ENCODE measurements at regions not wholly inside any gene's neighbourhood (a gene's known extent, or its start where the extent isn't known, plus 50 kb on each side); places are given as distances from the start of the nearest gene placed in this dataset.

DNA sequence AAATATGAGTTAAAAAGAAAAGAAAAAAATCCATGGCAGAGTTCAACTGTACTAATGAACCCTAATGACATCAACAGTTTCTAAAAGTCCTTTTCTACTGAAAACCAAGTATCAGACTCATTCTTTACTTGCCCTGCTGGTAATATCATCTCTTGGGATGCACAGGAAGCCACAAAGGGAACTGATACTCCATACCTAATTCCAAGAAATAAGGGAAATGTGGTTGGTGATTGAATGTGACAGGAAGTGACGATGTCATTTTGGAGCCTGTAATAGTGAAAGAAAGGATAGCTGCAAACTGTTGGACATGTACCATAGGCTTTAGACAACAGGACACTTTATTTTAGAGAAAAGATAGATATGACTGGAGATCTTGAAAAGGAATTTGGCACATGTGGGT lies 98.7 kb upstream of the VAV3 start:
- Histone ChIP-seq H3K27ac (no peak overlapping the region), H3K4me3 (no peak overlapping the region), H3K4me1 (replicated peaks in 1 of 2) (no peaks in the 10 kb centered on the region)
- in situ Hi-C loops (cut with MboI; ENCODE audit: low pct_unique_long_range_greater_than_20kb in 2 of 9, low sequenced_read_pairs in 9 of 9, unreplicated experiment in 9 of 9) = no loop called here
- 38 to 100% (median 89%) methylated on average over 1 of the region's 1 CpG; no CpG with 5 or more reads in 1 of the 10 experiments for WGBS, 10 experiments
- no peak for ATAC-seq (replicated peaks in 6 of 8)

DNA sequence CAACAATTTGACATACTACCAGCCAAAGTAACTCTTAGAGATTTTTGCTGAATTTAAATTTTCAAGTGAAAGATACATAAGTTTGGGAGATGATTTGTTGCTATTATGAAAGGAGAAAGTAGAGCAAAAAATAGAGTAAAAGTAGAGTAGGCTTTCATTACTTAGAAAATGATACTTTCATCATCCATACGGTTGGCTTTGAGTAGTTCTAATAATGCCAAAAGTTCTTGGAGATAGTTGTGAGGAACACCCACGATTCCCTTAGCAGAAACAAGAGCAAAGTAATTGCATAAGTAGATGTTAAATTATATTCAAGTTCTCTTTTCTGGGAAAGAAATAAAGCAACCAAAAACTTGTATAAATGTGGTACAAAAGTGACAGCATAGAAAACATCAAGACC lies 95.0 kb upstream of the VAV3 start:
- Histone ChIP-seq H3K27ac (no peak overlapping the region), H3K4me3 (no peak overlapping the region), H3K4me1 (replicated peaks in 1 of 2) (no peaks in the 10 kb centered on the region)
- 0 to 81% (median 56%) methylated on average over 1 to 2 of the region's 2 CpGs for WGBS, 10 experiments
- in situ Hi-C loops (cut with MboI; ENCODE audit: low pct_unique_long_range_greater_than_20kb in 2 of 9, low sequenced_read_pairs in 9 of 9, unreplicated experiment in 9 of 9) = no loop called here
- no peak for ATAC-seq (replicated peaks in 6 of 8)

GRCh38 chr1:108057541-108057940 lies 92.6 kb upstream of the VAV3 start:
- ATAC-seq (replicated peaks in 6 of 8) = peak in 1 of 8 experiments; percentile 29

GRCh38 chr1:108056436-108056990 lies 91.5 kb upstream of the VAV3 start:
- WGBS, 10 experiments = 80 to 100% (median 100%) methylated on average over 1 of the region's 1 CpG; no CpG with 5 or more reads in 2 of the 10 experiments
- H3K4me3 ChIP-seq = no peak overlapping the region
- no peak overlapping the region for H3K27ac ChIP-seq
- in situ Hi-C loops (cut with MboI; ENCODE audit: low pct_unique_long_range_greater_than_20kb in 2 of 9, low sequenced_read_pairs in 9 of 9, unreplicated experiment in 9 of 9) = no loop called here
- peaks cover 7 to 8% of the 10 kb centered on the region in 2 donors for H3K4me1 ChIP-seq (replicated peaks in 1 of 2)
- ATAC-seq (replicated peaks in 6 of 8) = no peak

More at GRCh38 chr1:108057541-108057940, 92.6 kb upstream of the VAV3 start:
- in situ Hi-C loops (cut with MboI; ENCODE audit: low pct_unique_long_range_greater_than_20kb in 2 of 9, low sequenced_read_pairs in 9 of 9, unreplicated experiment in 9 of 9) = no loop called here
- no peaks in the 10 kb centered on the region for H3K4me1 ChIP-seq (replicated peaks in 1 of 2)
- WGBS, 10 experiments = 17 to 100% (median 67%) methylated on average over 1 to 3 of the region's 3 CpGs
- no peak overlapping the region for H3K27ac ChIP-seq
- H3K4me3 ChIP-seq = no peak overlapping the region

DNA sequence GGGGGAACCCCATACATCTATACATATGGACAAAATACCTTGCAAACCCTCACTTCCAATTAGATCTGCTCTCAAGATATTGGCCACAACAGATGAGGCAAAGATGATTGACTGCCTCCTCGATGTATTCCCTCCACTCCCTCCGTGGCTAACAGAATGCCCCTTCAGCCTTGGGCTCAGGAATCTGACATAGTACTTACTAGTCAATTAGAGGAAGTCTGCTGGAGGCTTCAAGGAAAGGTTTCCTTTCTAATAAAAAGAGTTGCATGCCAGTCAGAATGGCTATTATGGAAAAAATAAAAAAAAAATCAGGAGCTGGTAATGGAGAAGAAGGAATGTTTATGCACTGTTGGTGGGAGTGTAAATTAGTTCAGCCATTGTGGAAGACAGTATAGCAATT lies 90.4 kb upstream of the VAV3 start:
- 83 to 100% (median 97%) methylated on average over 1 to 2 of the region's 2 CpGs; no CpG with 5 or more reads in 5 of the 10 experiments for WGBS, 10 experiments

GRCh38 chr1:108054396-108054795 lies 89.4 kb upstream of the VAV3 start:
- Histone ChIP-seq H3K4me3 (no peak overlapping the region), H3K27ac (no peak overlapping the region), H3K4me1 (replicated peaks in 1 of 2) (peaks cover 21 to 22% of the 10 kb centered on the region in 2 donors)
- WGBS, 10 experiments = 84 to 100% (median 98%) methylated on average over 1 to 2 of the region's 2 CpGs
- ATAC-seq (replicated peaks in 6 of 8) = no peak
- in situ Hi-C loops (cut with MboI; ENCODE audit: low pct_unique_long_range_greater_than_20kb in 2 of 9, low sequenced_read_pairs in 9 of 9, unreplicated experiment in 9 of 9) = no loop called here

More for the DNA sequence above, 90.4 kb upstream of the VAV3 start:
- Histone ChIP-seq H3K27ac (no peak overlapping the region), H3K4me1 (replicated peaks in 1 of 2) (peaks cover 18 to 19% of the 10 kb centered on the region in 2 donors), H3K4me3 (no peak overlapping the region)
- ATAC-seq (replicated peaks in 6 of 8) = no peak
- in situ Hi-C loops (cut with MboI; ENCODE audit: low pct_unique_long_range_greater_than_20kb in 2 of 9, low sequenced_read_pairs in 9 of 9, unreplicated experiment in 9 of 9) = no loop called here

DNA sequence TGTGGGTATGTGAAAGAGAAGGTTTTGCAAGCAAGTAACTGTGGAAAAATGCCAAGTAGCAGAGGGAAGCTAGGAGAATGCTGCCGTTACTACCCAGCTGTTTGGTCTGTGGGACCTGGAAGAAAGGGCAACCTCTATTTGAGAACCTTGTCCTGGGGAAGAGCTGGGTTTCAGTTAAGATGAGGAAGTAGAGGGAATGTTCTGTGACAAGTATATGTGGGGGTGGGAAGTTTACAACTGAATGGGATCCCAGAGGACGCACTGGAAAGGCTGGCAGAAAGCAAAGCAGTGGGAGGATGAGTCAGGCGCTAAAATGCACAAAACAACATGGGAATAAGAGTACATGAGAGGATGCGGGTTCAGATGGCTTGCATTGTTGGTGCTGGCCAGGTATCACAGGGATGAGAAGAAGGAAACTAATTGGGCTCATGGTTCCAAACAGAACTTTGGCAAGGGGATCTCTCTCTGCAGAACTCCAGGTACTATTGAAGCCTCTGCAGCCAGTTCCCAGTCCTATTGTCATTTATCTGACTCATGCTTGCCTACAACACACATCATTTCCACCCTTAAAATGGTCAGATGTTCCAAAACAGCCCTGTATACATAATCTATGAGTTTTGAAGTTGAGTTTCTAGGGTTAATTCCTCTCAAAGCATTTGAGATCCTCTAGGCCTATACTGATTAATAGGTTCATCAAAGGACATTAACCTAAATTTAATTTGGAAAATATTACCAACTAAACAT lies 88.5 kb upstream of the VAV3 start:
- WGBS, 10 experiments = 0 to 100% (median 74%) methylated on average over 1 to 4 of the region's 4 CpGs; no CpG with 5 or more reads in 1 of the 10 experiments
- Histone ChIP-seq H3K4me3 (no peak overlapping the region), H3K4me1 (replicated peaks in 1 of 2) (peaks cover 21 to 22% of the 10 kb centered on the region in 2 donors), H3K27ac (no peak overlapping the region)
- ATAC-seq (replicated peaks in 6 of 8) = no peak
- in situ Hi-C loops (cut with MboI; ENCODE audit: low pct_unique_long_range_greater_than_20kb in 2 of 9, low sequenced_read_pairs in 9 of 9, unreplicated experiment in 9 of 9) = no loop called here

DNA sequence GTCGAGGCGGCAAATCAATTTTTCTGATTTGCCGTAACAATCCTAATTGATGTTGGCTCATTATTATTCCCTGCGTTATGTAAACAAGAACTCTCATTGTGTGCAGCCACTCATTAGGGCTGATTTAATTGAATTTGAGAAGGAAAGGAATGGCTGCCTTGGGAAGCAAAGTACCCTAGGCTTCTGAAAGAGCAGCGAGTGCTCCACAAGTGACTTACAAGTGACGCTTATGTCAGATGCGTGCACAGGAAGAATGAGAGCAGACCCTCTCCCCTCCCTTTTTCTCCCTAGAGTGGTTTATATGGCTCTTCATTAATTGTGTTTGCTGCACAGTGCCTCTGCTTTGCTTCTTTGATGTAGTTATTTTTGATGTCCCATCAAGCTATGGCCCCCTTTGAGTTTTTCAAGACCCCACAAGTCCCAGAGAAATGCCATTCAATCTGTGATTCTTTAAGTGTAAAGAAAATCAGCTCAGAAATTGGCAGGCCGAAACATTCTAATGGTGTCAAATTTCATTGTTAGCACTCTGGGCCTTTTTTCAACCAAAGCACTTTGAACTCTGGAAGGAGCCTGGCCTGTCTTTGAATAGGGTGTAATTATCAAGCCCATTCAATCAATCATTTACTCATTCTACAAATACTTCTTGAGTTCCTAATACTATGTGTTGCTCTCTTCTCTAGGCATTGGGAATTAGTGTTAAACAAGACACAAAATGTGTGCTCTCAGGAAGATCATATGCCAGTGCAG lies 86.8 kb upstream of the VAV3 start:
- Histone ChIP-seq H3K27ac (no peak overlapping the region), H3K4me1 (replicated peaks in 1 of 2) (peaks cover 21 to 22% of the 10 kb centered on the region in 2 donors), H3K4me3 (no peak overlapping the region)
- WGBS, 10 experiments = 6 to 93% (median 13%) methylated on average over 1 to 8 of the region's 8 CpGs; no CpG with 5 or more reads in 1 of the 10 experiments
- in situ Hi-C loops (cut with MboI; ENCODE audit: low pct_unique_long_range_greater_than_20kb in 2 of 9, low sequenced_read_pairs in 9 of 9, unreplicated experiment in 9 of 9) = no loop called here
- ATAC-seq (replicated peaks in 6 of 8) = peak in 5 of 8 experiments; percentile 65 to 76 (median 69)

GRCh38 chr1:108050911-108051629 lies 86.1 kb upstream of the VAV3 start:
- Histone ChIP-seq H3K27ac (no peak overlapping the region), H3K4me1 (replicated peaks in 1 of 2) (peaks cover 21 to 22% of the 10 kb centered on the region in 2 donors), H3K4me3 (no peak overlapping the region)
- ATAC-seq (replicated peaks in 6 of 8) = peak in 4 of 8 experiments; percentile 16 to 35 (median 34)
- WGBS, 10 experiments = 0 to 52% (median 29%) methylated on average over 1 to 5 of the region's 5 CpGs
- in situ Hi-C loops (cut with MboI; ENCODE audit: low pct_unique_long_range_greater_than_20kb in 2 of 9, low sequenced_read_pairs in 9 of 9, unreplicated experiment in 9 of 9) = no loop called here

- ATAC-seq (replicated peaks in 6 of 8) = peak in 2 of 8 experiments; percentile 15 to 28
- no peak overlapping the region for H3K4me3 ChIP-seq
- peaks cover 21 to 22% of the 10 kb centered on the region in 2 donors for H3K4me1 ChIP-seq (replicated peaks in 1 of 2)
- no peak overlapping the region for H3K27ac ChIP-seq
- in situ Hi-C loops (cut with MboI; ENCODE audit: low pct_unique_long_range_greater_than_20kb in 2 of 9, low sequenced_read_pairs in 9 of 9, unreplicated experiment in 9 of 9) = no loop called here
- WGBS, 10 experiments = 13 to 100% (median 78%) methylated on average over 1 to 5 of the region's 5 CpGs
Observed at GRCh38 chr1:108050158-108050557, 85.2 kb upstream of the VAV3 start.

DNA sequence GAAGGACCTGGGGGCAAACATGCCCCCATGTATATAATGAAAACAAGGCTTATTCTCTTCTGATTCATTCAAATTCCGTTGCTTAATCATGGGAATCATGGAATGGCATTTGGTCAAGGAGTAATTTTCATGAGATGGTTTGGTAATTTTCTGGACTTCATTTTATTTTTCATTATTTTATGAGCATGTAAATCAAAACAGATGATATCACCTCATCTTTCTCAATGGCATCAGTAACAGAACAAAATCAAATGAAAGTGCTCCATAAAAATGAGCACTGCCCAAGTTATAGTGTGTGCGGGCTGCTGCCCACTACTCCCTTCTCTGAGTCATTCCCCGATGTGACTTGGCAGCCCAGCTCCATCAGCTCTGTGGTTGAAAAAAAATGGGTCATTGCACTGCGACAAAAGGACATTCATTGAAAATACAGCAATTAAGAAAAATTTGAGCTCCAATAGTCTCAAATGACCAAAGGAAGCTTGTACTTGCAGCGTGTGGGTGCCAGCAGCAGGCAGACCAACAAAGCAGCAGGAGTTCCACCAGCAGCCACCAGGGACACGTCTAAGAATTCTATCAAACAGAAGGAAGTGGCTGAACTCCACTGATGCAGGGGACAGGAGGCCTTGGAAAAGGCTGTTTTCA lies 84.3 kb upstream of the VAV3 start:
- H3K4me3 ChIP-seq = no peak overlapping the region
- H3K27ac ChIP-seq = no peak overlapping the region
- ATAC-seq (replicated peaks in 6 of 8) = peak in 7 of 8 experiments; percentile 19 to 91 (median 56)
- peaks cover 21 to 22% of the 10 kb centered on the region in 2 donors for H3K4me1 ChIP-seq (replicated peaks in 1 of 2)
- WGBS, 10 experiments = 0 to 97% (median 67%) methylated on average over 1 to 6 of the region's 6 CpGs
- in situ Hi-C loops (cut with MboI; ENCODE audit: low pct_unique_long_range_greater_than_20kb in 2 of 9, low sequenced_read_pairs in 9 of 9, unreplicated experiment in 9 of 9) = no loop called here
